H1 (cell line): ENCODE measurements at regions not wholly inside any gene's neighbourhood (a gene's known extent, or its start where the extent isn't known, plus 50 kb on each side); places are given as distances from the start of the nearest gene placed in this dataset.

Experiments used
- CTCF ChIA-PET: fragments of 300-600 bp; sonication (Branson Sonifier 250); formaldehyde crosslinking; loops from one replicate; lab custom pipeline; 2021; ENCODE audit not compliant: partially characterized antibody; lab: Charles Lee
- POLR2A ChIA-PET: fragments of 300-600 bp; sonication (Branson Sonifier 250); formaldehyde crosslinking; loops from one replicate; lab custom pipeline; 2021; ENCODE audit warnings: inconsistent platforms; ENCODE audit not compliant: partially characterized antibody; lab: Charles Lee
- DNase-seq, 2 experiments: peaks; one replicate each; pipeline versions ENCODE4 v3.0.0 to v3.0.0-alpha.2; 2010 to 2022; ENCODE audit warnings: low spot score in 2 of 2, low read depth in 1 of 2, mixed read lengths in 1 of 2
- FAIRE-seq: peaks from 2 replicates; lab custom pipeline; 2011; peaks lifted over from hg19 to GRCh38; lab: Jason Lieb, UNC
- H2AFZ ChIP-seq: 2 replicates; pipeline ENCODE4 v1.8.1; 2012; ENCODE audit warnings: low read length, inconsistent platforms
- H2AK5ac ChIP-seq: 2 replicates; pipeline ENCODE4 v1.6.1; 2013; ENCODE audit warnings: low read depth, low read length
- H2BK120ac ChIP-seq: replicated peaks from 2 replicates; pipeline ENCODE3; 2013; ENCODE audit warnings: low read depth, low read length, inconsistent platforms
- H2BK12ac ChIP-seq: 2 replicates; pipeline ENCODE4 v1.6.1; 2013; ENCODE audit warnings: low read depth, low read length
- H2BK15ac ChIP-seq: 2 replicates; pipeline ENCODE4 v1.6.1; 2013; ENCODE audit warnings: low read length
- H2BK20ac ChIP-seq: 2 replicates; pipeline ENCODE4 v1.6.1; 2013; ENCODE audit warnings: low read length
- H2BK5ac ChIP-seq: 2 replicates; pipeline ENCODE4 v1.6.1; 2013; ENCODE audit warnings: low read depth, low read length
- H3K14ac ChIP-seq: 2 replicates; pipeline ENCODE4 v1.6.1; 2013; ENCODE audit warnings: inconsistent platforms; ENCODE audit not compliant: insufficient read length
- H3K18ac ChIP-seq: 2 replicates; pipeline ENCODE4 v1.6.1; 2013; ENCODE audit warnings: low read length; ENCODE audit errors: extremely low read depth
- H3K23ac ChIP-seq: 2 replicates; pipeline ENCODE4 v1.6.1; 2013; ENCODE audit warnings: inconsistent platforms; ENCODE audit not compliant: insufficient read length
- H3K23me2 ChIP-seq: 2 replicates; pipeline ENCODE4 v1.6.1; 2013; ENCODE audit warnings: low read depth, low read length
- H3K27ac ChIP-seq: 2 replicates; pipeline ENCODE4 v1.6.1; 2011; ENCODE audit warnings: low read depth, low read length, inconsistent platforms
- H3K27me3 ChIP-seq, 4 experiments: replicated peaks in 1 of 4; 1 replicate in 1 of 4; 2 replicates in 3 of 4; pipeline versions ENCODE4 v1.6.1 to v1.8.1; 2011 to 2013; ENCODE audit warnings: low read length in 3 of 4, mild to moderate bottlenecking in 3 of 4, inconsistent platforms in 2 of 4, mixed read lengths in 2 of 4, moderate library complexity in 1 of 4; ENCODE audit not compliant: control insufficient read depth in 3 of 4, insufficient read depth in 3 of 4; ENCODE audit errors: extremely low read depth in 1 of 4
- H3K36me3 ChIP-seq, 4 experiments: 2 replicates each; pipeline versions ENCODE4 v1.6.1 to v1.8.1; 2011 to 2013; ENCODE audit warnings: mild to moderate bottlenecking in 4 of 4, low read length in 3 of 4, moderate library complexity in 2 of 4, control low read depth in 1 of 4, inconsistent platforms in 1 of 4; ENCODE audit not compliant: insufficient read depth in 4 of 4, control insufficient read depth in 2 of 4
- H3K4ac ChIP-seq: replicated peaks from 2 replicates; pipeline ENCODE3; 2013; ENCODE audit warnings: low read length, low read depth, mixed read lengths, inconsistent platforms; ENCODE audit not compliant: insufficient read length
- H3K4me1 ChIP-seq, 4 experiments: replicated peaks in 1 of 4; 1 replicate in 1 of 4; 2 replicates in 3 of 4; pipeline versions ENCODE4 v1.6.1 to v1.8.1; 2011 to 2013; ENCODE audit warnings: low read length in 3 of 4, inconsistent platforms in 2 of 4, mixed read lengths in 1 of 4; ENCODE audit not compliant: insufficient read depth in 4 of 4, control insufficient read depth in 3 of 4
- H3K4me2 ChIP-seq, 2 experiments: 2 replicates each; pipeline versions ENCODE4 v1.6.1 to v1.8.1; 2011 to 2013; ENCODE audit warnings: low read depth in 2 of 2, low read length in 2 of 2, control low read depth in 1 of 2, inconsistent platforms in 1 of 2, mild to moderate bottlenecking in 1 of 2; ENCODE audit not compliant: insufficient read depth in 1 of 2
- H3K4me3 ChIP-seq, 4 experiments: fragments of 200-600, 300-600 bp in 1 of 4; sonication (generic), shearing (Covaris generic), sonication (Bioruptor Twin) in 1 of 4; 2 replicates each; pipeline versions ENCODE4 v1.5.1 to v1.8.1; 2011 to 2016; ENCODE audit warnings: low read length in 4 of 4, low read depth in 3 of 4, control low read depth in 2 of 4, inconsistent platforms in 2 of 4, mild to moderate bottlenecking in 2 of 4, mixed read lengths in 1 of 4, moderate library complexity in 1 of 4; ENCODE audit not compliant: insufficient read depth in 2 of 4; ENCODE audit errors: extremely low read depth in 1 of 4
- H3K56ac ChIP-seq: replicated peaks from 2 replicates; pipeline ENCODE3; 2013; ENCODE audit warnings: low read depth, mild to moderate bottlenecking, mixed read lengths, low read length, inconsistent platforms; ENCODE audit not compliant: insufficient read length
- H3K79me1 ChIP-seq: 2 replicates; pipeline ENCODE4 v1.6.1; 2013; ENCODE audit warnings: low read depth, low read length, control low read depth
- H3K79me2 ChIP-seq, 2 experiments: 2 replicates each; pipeline versions ENCODE4 v1.6.1 to v1.8.1; 2012 to 2013; ENCODE audit warnings: low read length in 2 of 2, mild to moderate bottlenecking in 2 of 2, inconsistent platforms in 1 of 2; ENCODE audit not compliant: insufficient read depth in 2 of 2, control insufficient read depth in 1 of 2
- H3K9ac ChIP-seq, 4 experiments: replicated peaks in 1 of 4; 1 replicate in 1 of 4; 2 replicates in 3 of 4; pipeline versions ENCODE4 v1.6.1 to v1.8.1; 2011 to 2013; ENCODE audit warnings: low read depth in 3 of 4, low read length in 3 of 4, control low read depth in 2 of 4, mild to moderate bottlenecking in 2 of 4, moderate library complexity in 2 of 4, inconsistent platforms in 1 of 4; ENCODE audit errors: extremely low read depth in 1 of 4
- H3K9me3 ChIP-seq, 2 experiments: 2 replicates each; pipeline versions ENCODE4 v1.6.1 to v1.8.1; 2012 to 2013; ENCODE audit warnings: mild to moderate bottlenecking in 2 of 2, moderate library complexity in 2 of 2, control low read depth in 1 of 2, inconsistent platforms in 1 of 2, low read depth in 1 of 2, low read length in 1 of 2, mixed read lengths in 1 of 2; ENCODE audit not compliant: insufficient read depth in 2 of 2
- H4K20me1 ChIP-seq, 2 experiments: replicated peaks in 1 of 2; 2 replicates each; pipeline versions ENCODE3 to v1.8.1; 2011 to 2013; ENCODE audit warnings: inconsistent platforms in 2 of 2, low read length in 2 of 2, mild to moderate bottlenecking in 1 of 2; ENCODE audit not compliant: insufficient read depth in 2 of 2, control insufficient read depth in 1 of 2
- H4K5ac ChIP-seq: 2 replicates; pipeline ENCODE4 v1.6.1; 2013; ENCODE audit warnings: low read length, low read depth, mixed read lengths, inconsistent platforms; ENCODE audit not compliant: insufficient read length
- H4K8ac ChIP-seq: 2 replicates; pipeline ENCODE4 v1.8.0; 2013; ENCODE audit warnings: mild to moderate bottlenecking, moderate library complexity, low read length, inconsistent platforms; ENCODE audit not compliant: insufficient read depth; ENCODE audit errors: extremely low read depth
- H4K91ac ChIP-seq: replicated peaks from 2 replicates; pipeline ENCODE3; 2013; ENCODE audit warnings: low read length, mixed read lengths, inconsistent platforms; ENCODE audit not compliant: insufficient read length
- BACH1 ChIP-seq: IDR thresholded peaks from 2 replicates; pipeline ENCODE4 v1.6.1; 2012; ENCODE audit warnings: low read length, improper control_type of control experiment
- BRCA1 ChIP-seq: IDR thresholded peaks from 2 replicates; pipeline ENCODE4 v1.6.1; 2012; ENCODE audit warnings: low read depth, low read length, improper control_type of control experiment
- CREB1 ChIP-seq: IDR thresholded peaks from 2 replicates; pipeline ENCODE4 v1.6.1; 2012; ENCODE audit warnings: inconsistent platforms
- EGR1 ChIP-seq: IDR thresholded peaks from 2 replicates; pipeline ENCODE4 v1.6.1; 2011; ENCODE audit warnings: low read depth, low read length, borderline replicate concordance
- JUN ChIP-seq: IDR thresholded peaks from 2 replicates; pipeline ENCODE4 v1.6.1; 2011; ENCODE audit warnings: low read depth, mild to moderate bottlenecking, improper control_type of control experiment, low read length
- MAFK ChIP-seq: IDR thresholded peaks from 2 replicates; pipeline ENCODE4 v1.6.1; 2012; ENCODE audit warnings: low read depth, mild to moderate bottlenecking, improper control_type of control experiment, low read length
- SIN3A ChIP-seq, 2 experiments: IDR thresholded peaks in 1 of 2; conservative IDR thresholded peaks in 1 of 2; 2 replicates each; pipeline ENCODE4 v1.6.1; 2011 to 2012; ENCODE audit warnings: low read length in 2 of 2, improper control_type of control experiment in 1 of 2, low read depth in 1 of 2, mild to moderate bottlenecking in 1 of 2
- SRF ChIP-seq: IDR thresholded peaks from 2 replicates; pipeline ENCODE4 v1.6.1; 2011; ENCODE audit warnings: mild to moderate bottlenecking, low read depth, low read length, moderate library complexity
- TAF1 ChIP-seq: IDR thresholded peaks from 2 replicates; pipeline ENCODE4 v1.6.1; 2011; ENCODE audit warnings: mild to moderate bottlenecking, low read depth, low read length
- TCF12 ChIP-seq: IDR thresholded peaks from 2 replicates; pipeline ENCODE4 v1.6.1; 2011; ENCODE audit warnings: low read depth, mild to moderate bottlenecking, low read length
- TEAD4 ChIP-seq: IDR thresholded peaks from 2 replicates; pipeline ENCODE4 v1.6.1; 2012; ENCODE audit warnings: low read depth, low read length, inconsistent platforms, mixed read lengths
- YY1 ChIP-seq: IDR thresholded peaks from 2 replicates; pipeline ENCODE4 v1.6.1; 2011; ENCODE audit warnings: low read depth, mild to moderate bottlenecking, low read length
- WGBS, 2 experiments: shearing (Covaris generic) in 1 of 2; methylation state at CpG; one replicate each; pipeline versions ENCODE4 v1.1.6 to v1.1.7; 2013 to 2015; ENCODE audit warnings: low lambda C conversion rate in 2 of 2, mixed read lengths in 2 of 2, inconsistent platforms in 1 of 2, low coverage in 1 of 2, missing lambda C conversion rate in 1 of 2; ENCODE audit not compliant: insufficient replicate concordance in 2 of 2, insufficient coverage in 1 of 2, insufficient read length in 1 of 2; ENCODE audit errors: extremely low coverage in 1 of 2, missing lambda C conversion rate in 1 of 2; 5-methylcytosine and 5-hydroxymethylcytosine counted together
- TF ChIP-seq, protein P1 (sequence below): IDR thresholded peaks from 2 replicates; pipeline ENCODE4 v1.6.1; 2012; ENCODE audit warnings: inconsistent platforms
- TF ChIP-seq, protein P2 (sequence below): IDR thresholded peaks from 2 replicates; pipeline ENCODE4 v1.6.1; 2012; ENCODE audit warnings: low read length, inconsistent platforms

DNA sequence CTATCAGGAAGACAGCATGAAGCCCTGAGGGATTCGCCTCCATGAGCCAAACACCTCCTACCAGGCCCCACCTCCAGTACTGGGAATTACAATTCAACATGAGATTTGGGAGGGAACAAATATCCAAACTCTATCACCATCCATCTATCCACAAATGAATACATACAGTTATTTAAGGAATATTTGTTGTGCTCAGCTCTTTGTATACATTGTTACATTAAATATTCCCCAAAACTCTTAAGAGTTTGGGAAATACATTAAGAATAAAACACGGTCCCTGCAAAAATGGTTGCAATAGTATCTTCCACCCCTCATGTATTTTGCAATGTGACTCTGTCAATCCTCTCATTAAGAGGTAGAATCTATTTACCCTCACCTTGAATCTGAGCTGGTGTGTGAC lies 109.8 kb upstream of the PLXNC1 start:
- Histone ChIP-seq H3K18ac (no peak overlapping the region), H3K4ac (no peak overlapping the region), H2BK12ac (no peak overlapping the region), H2BK120ac (no peak overlapping the region), H3K27ac (no peak overlapping the region), H3K27me3 (no peaks in the 10 kb centered on the region), H3K23me2 (no peaks in the 10 kb centered on the region), H3K4me1 (peaks cover 0 to 2% (median 0%) of the 10 kb centered on the region in 4 experiments; a peak in 2 of 7 replicates), H2BK15ac (no peak overlapping the region), H3K4me3 (no peak overlapping the region), H2AK5ac (no peak overlapping the region), H3K9me3 (peaks cover 7% of the 10 kb centered on the region in 2 experiments; a peak in 2 of 4 replicates), H3K56ac (no peak overlapping the region), H4K5ac (no peak overlapping the region), H3K23ac (no peak overlapping the region), H4K91ac (no peak overlapping the region), H3K14ac (no peak overlapping the region), H2AFZ (no peak overlapping the region), H4K8ac (no peak overlapping the region), H3K79me2 (no peaks in the 10 kb centered on the region), H4K20me1 (no peaks in the 10 kb centered on the region), H3K9ac (no peak overlapping the region), H2BK20ac (no peak overlapping the region), H2BK5ac (no peak overlapping the region), H3K4me2 (no peak overlapping the region), H3K36me3 (no peaks in the 10 kb centered on the region; a peak in 1 of 8 replicates), H3K79me1 (no peaks in the 10 kb centered on the region)
- ChIA-PET CTCF (interaction anchor here (2.0 to 2.4 kb wide), 2 partner anchors 37 to 63 kb away, joined by 9 to 10 read pairs; no protein-coding TSS in a partner anchor), POLR2A (no interaction called here)
- DNase-seq (no peak), FAIRE-seq (no peak)
- WGBS, 2 experiments, result 74% methylated on average over 2 of the region's 2 CpGs; no CpG with 5 or more reads in 1 of the 2 experiments
- TF ChIP-seq SRF (no peak), YY1 (no peak), SIN3A (conservative IDR thresholded peaks at IDR 0.05 in 1 of 2, IDR thresholded peaks at IDR 0.05 in 1 of 2; ENCODE audit: low read depth in 1 of 2, low read length in 2 of 2) (no peak), JUN (no peak), BACH1 (no peak), TAF1 (no peak), CREB1 (no peak), EGR1 (no peak), TCF12 (no peak), BRCA1 (no peak), TEAD4 (no peak), MAFK (no peak)
- TF ChIP-seq, protein P1, sequence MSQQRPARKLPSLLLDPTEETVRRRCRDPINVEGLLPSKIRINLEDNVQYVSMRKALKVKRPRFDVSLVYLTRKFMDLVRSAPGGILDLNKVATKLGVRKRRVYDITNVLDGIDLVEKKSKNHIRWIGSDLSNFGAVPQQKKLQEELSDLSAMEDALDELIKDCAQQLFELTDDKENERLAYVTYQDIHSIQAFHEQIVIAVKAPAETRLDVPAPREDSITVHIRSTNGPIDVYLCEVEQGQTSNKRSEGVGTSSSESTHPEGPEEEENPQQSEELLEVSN, result no peak
- TF ChIP-seq, protein P2, sequence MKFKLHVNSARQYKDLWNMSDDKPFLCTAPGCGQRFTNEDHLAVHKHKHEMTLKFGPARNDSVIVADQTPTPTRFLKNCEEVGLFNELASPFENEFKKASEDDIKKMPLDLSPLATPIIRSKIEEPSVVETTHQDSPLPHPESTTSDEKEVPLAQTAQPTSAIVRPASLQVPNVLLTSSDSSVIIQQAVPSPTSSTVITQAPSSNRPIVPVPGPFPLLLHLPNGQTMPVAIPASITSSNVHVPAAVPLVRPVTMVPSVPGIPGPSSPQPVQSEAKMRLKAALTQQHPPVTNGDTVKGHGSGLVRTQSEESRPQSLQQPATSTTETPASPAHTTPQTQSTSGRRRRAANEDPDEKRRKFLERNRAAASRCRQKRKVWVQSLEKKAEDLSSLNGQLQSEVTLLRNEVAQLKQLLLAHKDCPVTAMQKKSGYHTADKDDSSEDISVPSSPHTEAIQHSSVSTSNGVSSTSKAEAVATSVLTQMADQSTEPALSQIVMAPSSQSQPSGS, result no peak
